Hematopoietic multipotent progenitor cell (in vitro differentiated cells): ENCODE measurements at regions not wholly inside any gene's neighbourhood (a gene's known extent, or its start where the extent isn't known, plus 50 kb on each side); places are given as distances from the start of the nearest gene placed in this dataset.
"Not testable (repeated sequence)": the region's sequence is repeated elsewhere in the genome, so short reads cannot be mapped to it uniquely, and the experiment has no call there.

Experiments used
- DNase-seq, 3 donors: peaks; one replicate each; pipeline ENCODE4 v3.0.0-alpha.2; 2011 to 2015; ENCODE audit warnings: low read depth in 2 of 3, low spot score in 2 of 3

DNA sequence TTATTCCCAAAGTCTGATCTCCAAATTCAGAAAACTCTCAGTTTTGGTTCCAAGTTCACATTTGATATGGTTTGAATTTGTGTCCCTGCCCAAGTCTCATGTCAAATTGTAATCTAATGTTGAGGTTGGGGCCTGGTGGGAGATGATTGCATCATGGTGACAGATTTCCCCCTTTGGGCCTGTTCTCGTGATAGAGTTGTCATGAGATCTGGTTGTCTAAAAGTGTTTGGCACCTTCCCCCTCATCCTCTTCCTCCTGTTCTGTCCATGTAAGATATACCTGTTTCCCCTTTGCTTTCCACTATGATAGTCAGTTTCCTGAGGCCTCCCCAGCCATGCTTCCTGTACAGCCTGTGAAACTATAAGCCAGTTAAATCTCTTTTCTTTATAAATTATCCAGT lies 138.6 kb downstream of the ARL4A start:
- no peak for DNase-seq

DNA sequence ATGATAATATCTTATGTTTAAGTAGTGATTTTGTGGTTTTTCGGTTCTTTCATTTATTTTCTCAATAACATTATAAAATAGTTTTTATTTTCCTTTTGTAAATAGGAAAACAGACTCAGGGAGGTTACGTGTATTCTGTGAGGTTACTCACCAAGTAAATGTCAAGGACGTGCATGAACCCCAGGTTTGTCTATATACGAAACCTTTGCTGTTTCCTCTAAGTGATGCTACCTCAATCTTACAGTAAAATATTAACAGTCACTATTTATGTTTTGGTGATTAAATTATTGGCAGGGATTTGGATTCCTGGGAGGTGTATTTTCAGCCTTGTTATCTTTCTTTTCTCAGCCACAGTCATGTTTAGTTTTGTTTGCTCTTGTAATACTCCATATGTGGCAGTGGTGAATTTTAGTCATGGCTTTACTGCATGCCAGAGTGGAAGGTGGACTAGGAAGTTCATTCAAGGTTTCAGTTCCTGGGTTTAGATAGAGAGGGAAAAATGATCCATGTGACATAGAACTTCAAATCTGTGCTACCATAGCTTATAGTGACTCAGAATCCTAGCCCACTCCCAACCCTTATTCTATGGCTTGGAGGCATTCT lies 139.9 kb downstream of the ARL4A start:
- no peak for DNase-seq

- DNase-seq = no peak
These were observed 140.5 kb downstream of the ARL4A start for GRCh38 chr7:12827920-12828319.

DNA sequence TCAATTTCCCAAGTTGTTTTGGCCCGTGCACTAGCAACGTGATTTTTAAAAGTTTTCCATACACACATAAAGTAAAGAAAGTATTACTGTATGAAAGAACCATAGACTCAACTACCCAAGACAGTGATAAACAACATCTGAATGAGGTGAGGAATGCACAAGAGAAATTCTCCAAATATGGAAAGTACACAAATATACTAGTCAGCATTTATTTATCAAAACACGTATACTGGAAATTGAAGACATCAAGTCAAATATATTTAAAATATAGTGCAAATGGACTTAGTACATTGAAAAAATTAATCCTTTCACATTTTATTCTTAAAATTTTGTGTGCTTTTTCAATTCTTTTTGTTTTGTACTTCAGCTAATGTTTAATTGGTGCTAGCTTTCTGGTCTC lies 143.6 kb downstream of the ARL4A start:
- no peak for DNase-seq

- no peak for DNase-seq
These were observed 146.4 kb downstream of the ARL4A start for GRCh38 chr7:12833829-12834228.

- no peak for DNase-seq
These were observed 147.3 kb downstream of the ARL4A start for GRCh38 chr7:12834782-12835181.

- DNase-seq = no peak
These were observed 152.2 kb downstream of the ARL4A start for GRCh38 chr7:12839508-12840153.

- DNase-seq = not testable (repeated sequence)
These were observed 157.3 kb downstream of the ARL4A start for GRCh38 chr7:12844732-12845131.

DNA sequence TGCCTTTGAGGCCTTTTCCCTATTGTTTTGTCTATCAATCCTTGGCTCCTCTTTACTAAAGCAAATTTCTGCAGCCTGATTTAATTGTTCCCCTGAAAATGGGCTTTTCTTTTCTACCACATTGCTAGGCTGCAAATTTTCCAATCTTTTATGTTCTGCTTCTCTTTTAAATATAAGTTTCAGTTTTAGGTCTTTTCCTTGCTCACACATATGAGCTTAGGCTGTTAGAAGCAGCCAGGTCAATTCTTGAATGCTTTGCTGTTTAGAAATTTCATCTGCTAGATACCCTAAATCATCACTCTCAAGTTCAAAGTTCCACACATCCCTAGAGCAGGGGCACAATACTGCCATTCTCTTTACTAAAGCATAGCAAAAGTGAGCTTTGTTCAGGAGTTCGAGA lies 159.6 kb downstream of the ARL4A start:
- DNase-seq = no peak

DNA sequence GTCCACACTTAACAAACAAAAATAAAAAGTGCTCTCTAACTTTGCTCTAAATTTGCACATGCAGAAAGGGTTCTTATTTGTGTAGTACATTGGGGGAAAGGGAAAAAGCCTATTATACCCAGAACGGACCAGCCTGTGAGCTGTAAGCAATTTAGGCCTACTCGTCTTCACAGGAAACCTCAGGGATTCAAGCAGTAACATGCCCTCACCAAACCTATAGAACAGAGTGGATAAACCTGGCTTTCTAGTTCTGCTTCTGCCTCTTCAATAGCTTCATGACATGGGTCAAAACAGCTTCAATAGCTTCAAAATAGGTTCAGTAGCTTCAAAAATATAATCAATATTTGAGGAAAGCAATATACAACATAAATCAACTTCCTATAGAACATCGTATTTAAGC lies 163.7 kb downstream of the ARL4A start:
- no peak for DNase-seq

DNA sequence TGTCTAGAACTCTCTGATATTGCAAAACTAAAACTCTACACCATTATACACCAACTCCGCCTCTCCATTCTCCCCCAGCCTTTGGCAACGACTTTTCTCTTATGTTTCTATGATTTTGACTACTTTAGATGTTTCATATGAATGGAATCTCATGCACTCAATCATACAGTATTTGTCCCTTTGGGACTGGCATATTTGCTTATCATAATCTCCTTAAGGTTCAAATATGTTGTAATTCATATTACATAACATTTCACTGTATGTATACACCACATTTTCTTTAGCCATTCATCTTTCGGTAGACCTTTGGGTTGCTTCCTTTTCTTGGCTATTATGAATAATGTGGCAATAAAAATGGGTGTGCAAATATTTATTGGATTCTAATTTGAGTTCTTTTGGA lies 164.4 kb downstream of the ARL4A start:
- DNase-seq = no peak

DNA sequence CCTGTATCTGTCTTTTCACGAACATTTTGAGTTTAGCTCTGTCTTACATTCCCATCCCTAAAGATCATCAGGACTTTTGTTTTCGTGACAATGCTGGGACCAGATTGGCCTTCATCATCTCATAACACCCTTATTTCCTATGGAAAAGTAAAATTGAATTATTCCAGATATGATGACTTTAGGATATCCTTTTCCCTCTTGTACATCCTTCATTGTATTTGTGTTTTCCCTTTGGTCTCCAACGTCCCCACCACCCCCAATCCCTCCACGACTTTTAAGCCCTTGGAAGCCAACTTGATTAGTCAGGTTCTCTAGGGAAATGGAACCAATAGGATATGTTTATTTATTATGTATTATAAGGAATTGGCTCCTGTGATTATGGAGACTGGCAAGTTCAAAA lies 167.6 kb downstream of the ARL4A start:
- DNase-seq = no peak

GRCh38 chr7:12859761-12860160 lies 172.3 kb downstream of the ARL4A start:
- DNase-seq = no peak

GRCh38 chr7:12861070-12861469 lies 173.6 kb downstream of the ARL4A start:
- no peak for DNase-seq

- no peak for DNase-seq
These were observed 174.7 kb downstream of the ARL4A start for GRCh38 chr7:12862146-12862545.

DNA sequence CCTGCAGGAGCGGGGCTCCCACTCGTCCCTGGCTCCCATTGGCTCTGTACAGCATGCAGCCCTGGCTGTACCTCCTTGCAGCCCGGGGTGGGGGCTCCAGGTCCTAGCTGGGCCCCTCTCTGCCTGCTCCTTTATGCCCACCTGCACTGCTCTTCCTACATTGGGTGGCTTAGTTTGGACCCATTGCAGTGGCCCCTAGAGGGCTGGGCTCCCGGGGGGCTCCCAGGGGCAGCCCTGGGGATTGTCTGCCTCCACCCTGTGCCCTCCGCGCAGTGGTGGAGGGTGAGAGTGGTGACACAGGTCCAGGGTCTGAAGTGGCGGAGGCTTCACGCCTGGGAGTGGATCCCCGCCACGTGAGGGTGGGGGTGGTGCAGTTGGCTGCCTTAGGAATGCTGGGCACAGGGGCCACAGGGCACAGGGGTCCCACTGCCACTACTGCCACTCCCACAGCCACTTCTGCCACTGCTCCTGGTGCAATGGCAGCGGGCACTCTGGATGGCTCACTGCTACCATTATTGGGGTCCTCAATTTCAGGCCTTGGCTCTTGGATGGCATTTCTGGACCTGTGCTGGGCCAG lies 177.1 kb downstream of the ARL4A start:
- no peak for DNase-seq

DNA sequence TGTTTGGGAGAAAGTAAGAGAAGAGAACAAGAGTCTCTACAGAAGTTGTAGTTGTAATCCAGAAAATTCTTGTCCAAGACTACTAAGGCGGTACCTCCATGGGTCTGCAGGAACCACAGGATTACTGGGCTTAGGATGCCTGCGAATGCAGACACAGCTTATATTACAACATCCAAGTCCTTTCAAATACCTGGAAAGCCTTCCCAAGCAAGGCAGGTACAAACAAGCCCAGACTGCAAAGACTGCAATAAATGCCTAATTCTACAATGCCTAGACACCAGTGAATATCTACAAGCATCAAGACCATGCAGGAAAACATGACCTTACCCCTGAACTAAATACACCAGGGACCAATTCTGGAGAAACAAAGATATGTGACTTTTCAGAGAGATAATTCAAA lies 178.2 kb downstream of the ARL4A start:
- DNase-seq = no peak

- no peak for DNase-seq
These were observed 178.8 kb downstream of the ARL4A start for GRCh38 chr7:12866207-12866606.

GRCh38 chr7:12868027-12868426 lies 180.6 kb downstream of the ARL4A start:
- no peak for DNase-seq

DNA sequence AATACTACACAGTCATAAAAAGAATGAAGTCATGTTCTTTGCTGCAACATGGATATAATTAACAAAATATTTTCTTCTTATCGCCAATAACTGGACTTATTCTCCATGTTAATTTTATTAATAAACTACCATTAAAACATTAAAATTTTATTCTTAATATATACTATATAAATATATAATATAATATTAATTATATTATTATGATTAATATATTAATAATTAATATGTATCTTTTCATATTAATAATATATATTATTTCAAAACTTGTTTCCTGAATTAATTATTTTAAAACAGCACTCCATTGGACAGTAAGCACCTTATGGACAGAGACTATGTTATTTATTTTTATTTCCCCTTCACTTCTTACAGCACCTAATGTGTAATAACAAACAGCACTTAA lies 182.8 kb downstream of the ARL4A start:
- DNase-seq = no peak

- no peak for DNase-seq
These were observed 185.1 kb downstream of the ARL4A start for GRCh38 chr7:12872487-12872886.

GRCh38 chr7:12873571-12873970 lies 186.1 kb downstream of the ARL4A start:
- no peak for DNase-seq

DNA sequence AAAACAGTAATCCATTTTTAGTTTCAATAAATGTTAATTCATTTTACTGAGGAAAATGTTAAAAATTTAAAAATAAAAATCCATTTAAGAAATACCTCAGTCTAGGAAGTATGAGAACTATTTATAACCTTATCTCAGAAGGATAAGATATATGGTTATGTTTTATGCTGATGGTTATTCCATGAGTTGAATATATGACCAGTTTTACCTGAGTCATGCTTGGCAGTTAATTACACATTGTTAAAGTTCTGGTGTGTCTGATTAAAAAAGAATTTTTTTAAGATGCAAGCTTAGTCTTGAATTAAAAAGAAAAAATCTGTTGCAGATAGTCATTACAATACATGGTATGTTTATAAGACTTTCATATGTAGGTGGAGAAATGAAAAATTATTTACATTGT lies 191.7 kb downstream of the ARL4A start:
- DNase-seq = peak in 1 of 3 donors; percentile 2
